HepG2 (cell line): ENCODE measurements at regions not wholly inside any gene's neighbourhood (a gene's known extent, or its start where the extent isn't known, plus 50 kb on each side); places are given as distances from the start of the nearest gene placed in this dataset.

ENCODE experiments used
- EZH2 ChIP-seq: conservative IDR thresholded peaks from 2 replicates; pipeline ENCODE4 v1.6.1; 2012; ENCODE audit warnings: mild to moderate bottlenecking, low read depth, low read length, moderate library complexity
- GABPA ChIP-seq, 2 experiments: IDR thresholded peaks; 2 replicates each; pipeline ENCODE4 v1.6.1; 2011 to 2016; ENCODE audit warnings: low read depth in 2 of 2, low read length in 1 of 2, missing biosample characterization in 1 of 2, missing genetic modification characterization in 1 of 2
- HNRNPL ChIP-seq: fragments of 200-400 bp; formaldehyde crosslinking; IDR thresholded peaks from 2 replicates; pipeline ENCODE4 v1.6.1; 2017; ENCODE audit warnings: mild to moderate bottlenecking, low read depth, low read length
- JUND ChIP-seq: sonication (generic); formaldehyde crosslinking; IDR thresholded peaks from 2 replicates; pipeline ENCODE4 v1.8.0; 2022; ENCODE audit warnings: mild to moderate bottlenecking, missing genetic modification reagents
- NCOR1 ChIP-seq: fragments of 200-600 bp; sonication (generic); IDR thresholded peaks from 2 replicates; pipeline ENCODE4 v1.7.0; 2017; ENCODE audit warnings: antibody characterized with exemption, low read length, borderline replicate concordance
- PHF8 ChIP-seq: sonication (generic); formaldehyde crosslinking; IDR thresholded peaks from 2 replicates; pipeline ENCODE4 v1.5.0; 2020; ENCODE audit warnings: missing genetic modification reagents
- SMC3 ChIP-seq: IDR thresholded peaks from 2 replicates; pipeline ENCODE4 v1.6.1; 2011; ENCODE audit warnings: low read length, improper control_type of control experiment
- SNAI1 ChIP-seq: sonication (generic); formaldehyde crosslinking; IDR thresholded peaks from 2 replicates; pipeline ENCODE4 v1.5.0; 2020; ENCODE audit warnings: mild to moderate bottlenecking, missing genetic modification reagents, borderline replicate concordance
- ZC3H13 ChIP-seq: sonication (generic); formaldehyde crosslinking; IDR thresholded peaks from 2 replicates; pipeline ENCODE4 v1.8.1; 2023; ENCODE audit warnings: mild to moderate bottlenecking, missing genetic modification reagents, moderate library complexity
- ZNF282 ChIP-seq: fragments of 450-650 bp; IDR thresholded peaks from 2 replicates; pipeline ENCODE4 v1.6.1; 2018; ENCODE audit not compliant: partially characterized antibody
- TF ChIP-seq, protein P1 (sequence below): sonication (generic); formaldehyde crosslinking; IDR thresholded peaks from 2 replicates; pipeline ENCODE4 v1.8.0; 2022; ENCODE audit warnings: low read depth, missing genetic modification reagents
- TF ChIP-seq, protein P2 (sequence below): sonication (generic); formaldehyde crosslinking; IDR thresholded peaks from 2 replicates; pipeline ENCODE4 v1.4.0; 2020; ENCODE audit warnings: low read depth, mild to moderate bottlenecking, missing genetic modification reagents
- TF ChIP-seq, protein P3 (sequence below): IDR thresholded peaks from 2 replicates; pipeline ENCODE4 v1.6.1; 2016; ENCODE audit warnings: low read depth
- TF ChIP-seq, protein P4 (sequence below): IDR thresholded peaks from 2 replicates; pipeline ENCODE4 v1.6.1; 2012; ENCODE audit warnings: inconsistent platforms

DNA sequence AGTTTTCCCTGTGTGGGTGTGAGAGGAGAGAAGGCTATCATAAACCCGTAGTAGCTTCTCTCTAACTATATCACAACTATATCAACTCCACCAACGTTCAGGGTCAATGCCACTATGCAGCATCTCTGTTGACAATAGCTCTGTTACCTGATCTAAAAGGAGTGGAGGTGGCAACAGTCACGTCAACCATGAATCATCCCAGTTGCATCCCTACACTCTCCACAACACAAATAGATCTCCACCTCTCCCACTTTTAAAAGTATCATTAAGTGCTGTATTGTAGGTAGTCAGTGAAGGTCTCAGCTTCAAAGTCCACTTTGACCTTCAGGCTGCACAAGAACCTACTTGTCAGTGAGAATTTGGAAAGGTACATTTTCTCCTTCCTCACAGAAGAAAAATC, 600.5 kb upstream of the GRIA3 start:
- TF ChIP-seq, protein P1, sequence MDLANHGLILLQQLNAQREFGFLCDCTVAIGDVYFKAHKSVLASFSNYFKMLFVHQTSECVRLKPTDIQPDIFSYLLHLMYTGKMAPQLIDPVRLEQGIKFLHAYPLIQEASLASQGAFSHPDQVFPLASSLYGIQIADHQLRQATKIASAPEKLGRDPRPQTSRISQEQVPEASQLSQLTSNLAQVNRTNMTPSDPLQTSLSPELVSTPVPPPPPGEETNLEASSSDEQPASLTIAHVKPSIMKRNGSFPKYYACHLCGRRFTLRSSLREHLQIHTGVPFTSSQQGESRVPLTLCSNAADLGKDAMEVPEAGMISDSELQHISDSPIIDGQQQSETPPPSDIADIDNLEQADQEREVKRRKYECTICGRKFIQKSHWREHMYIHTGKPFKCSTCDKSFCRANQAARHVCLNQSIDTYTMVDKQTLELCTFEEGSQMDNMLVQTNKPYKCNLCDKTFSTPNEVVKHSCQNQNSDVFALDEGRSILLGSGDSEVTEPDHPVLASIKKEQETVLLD = no peak
- TF ChIP-seq, protein P2, sequence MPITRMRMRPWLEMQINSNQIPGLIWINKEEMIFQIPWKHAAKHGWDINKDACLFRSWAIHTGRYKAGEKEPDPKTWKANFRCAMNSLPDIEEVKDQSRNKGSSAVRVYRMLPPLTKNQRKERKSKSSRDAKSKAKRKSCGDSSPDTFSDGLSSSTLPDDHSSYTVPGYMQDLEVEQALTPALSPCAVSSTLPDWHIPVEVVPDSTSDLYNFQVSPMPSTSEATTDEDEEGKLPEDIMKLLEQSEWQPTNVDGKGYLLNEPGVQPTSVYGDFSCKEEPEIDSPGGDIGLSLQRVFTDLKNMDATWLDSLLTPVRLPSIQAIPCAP (CRISPR knock-in tag) = no peak
- TF ChIP-seq SNAI1 (CRISPR knock-in tag) (no peak), NCOR1 (no peak), EZH2 (no peak), GABPA (IDR thresholded peaks at IDR 0.05; ENCODE audit: low read depth, low read length) (no peak), GABPA (CRISPR knock-in tag; IDR thresholded peaks at IDR 0.05; ENCODE audit: low read depth) (no peak), ZC3H13 (no peak), SMC3 (no peak), PHF8 (CRISPR knock-in tag) (no peak), HNRNPL (no peak), JUND (CRISPR knock-in tag) (no peak), ZNF282 (no peak)
- TF ChIP-seq, protein P3, sequence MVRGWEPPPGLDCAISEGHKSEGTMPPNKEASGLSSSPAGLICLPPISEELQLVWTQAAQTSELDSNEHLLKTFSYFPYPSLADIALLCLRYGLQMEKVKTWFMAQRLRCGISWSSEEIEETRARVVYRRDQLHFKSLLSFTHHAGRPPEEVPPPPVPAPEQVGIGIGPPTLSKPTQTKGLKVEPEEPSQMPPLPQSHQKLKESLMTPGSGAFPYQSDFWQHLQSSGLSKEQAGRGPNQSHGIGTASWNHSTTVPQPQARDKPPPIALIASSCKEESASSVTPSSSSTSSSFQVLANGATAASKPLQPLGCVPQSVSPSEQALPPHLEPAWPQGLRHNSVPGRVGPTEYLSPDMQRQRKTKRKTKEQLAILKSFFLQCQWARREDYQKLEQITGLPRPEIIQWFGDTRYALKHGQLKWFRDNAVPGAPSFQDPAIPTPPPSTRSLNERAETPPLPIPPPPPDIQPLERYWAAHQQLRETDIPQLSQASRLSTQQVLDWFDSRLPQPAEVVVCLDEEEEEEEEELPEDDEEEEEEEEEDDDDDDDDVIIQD (CRISPR knock-in tag) = no peak
- TF ChIP-seq, protein P4, sequence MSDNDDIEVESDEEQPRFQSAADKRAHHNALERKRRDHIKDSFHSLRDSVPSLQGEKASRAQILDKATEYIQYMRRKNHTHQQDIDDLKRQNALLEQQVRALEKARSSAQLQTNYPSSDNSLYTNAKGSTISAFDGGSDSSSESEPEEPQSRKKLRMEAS = no peak
